DND-41 (cell line): ENCODE measurements at regions not wholly inside any gene's neighbourhood (a gene's known extent, or its start where the extent isn't known, plus 50 kb on each side); places are given as distances from the start of the nearest gene placed in this dataset.

Experiments
- ATAC-seq: fragments of 200-7000 bp; cut with Tn5 transposase; 3 replicates; pipeline ENCODE4 v1.9.1; 2021; ENCODE audit warnings: low read depth; ENCODE audit not compliant: insufficient read depth
- DNase-seq: peaks from one replicate; pipeline ENCODE4 v3.0.0-alpha.2; 2020
- H2AFZ ChIP-seq: 2 replicates; pipeline ENCODE4 v1.6.0; 2012; ENCODE audit warnings: low read depth, low read length
- H3K27ac ChIP-seq: 2 replicates; pipeline ENCODE4 v1.5.1; 2012; ENCODE audit warnings: low read length, inconsistent platforms
- H3K27me3 ChIP-seq: fragments of 200-600 bp; sonication (generic); 2 replicates; pipeline ENCODE4 v1.6.0; 2012; ENCODE audit warnings: low read length, mild to moderate bottlenecking, inconsistent platforms; ENCODE audit not compliant: insufficient read depth, poor library complexity
- H3K36me3 ChIP-seq: 2 replicates; pipeline ENCODE4 v1.5.1; 2012; ENCODE audit warnings: low read length, inconsistent platforms; ENCODE audit not compliant: insufficient read depth
- H3K4me1 ChIP-seq: 2 replicates; pipeline ENCODE4 v1.5.1; 2012; ENCODE audit warnings: mild to moderate bottlenecking, low read length; ENCODE audit not compliant: insufficient read depth
- H3K4me2 ChIP-seq: 2 replicates; pipeline ENCODE4 v1.6.0; 2012; ENCODE audit warnings: mild to moderate bottlenecking, moderate library complexity, low read length, inconsistent platforms; ENCODE audit not compliant: insufficient read depth
- H3K4me3 ChIP-seq, 2 experiments: fragments of 200-600 bp in 1 of 2; shearing (Covaris generic) in 1 of 2; 2 replicates each; pipeline ENCODE4 v1.5.1; 2012 to 2016; ENCODE audit warnings: inconsistent platforms in 2 of 2, low read length in 2 of 2, mild to moderate bottlenecking in 2 of 2, low read depth in 1 of 2, moderate library complexity in 1 of 2
- H3K79me2 ChIP-seq: 2 replicates; pipeline ENCODE4 v1.6.0; 2012; ENCODE audit warnings: low read length, inconsistent platforms; ENCODE audit not compliant: insufficient read depth
- H3K9ac ChIP-seq: 2 replicates; pipeline ENCODE4 v1.6.0; 2012; ENCODE audit warnings: low read depth, mild to moderate bottlenecking, inconsistent platforms, low read length, moderate library complexity
- H3K9me3 ChIP-seq: 2 replicates; pipeline ENCODE4 v1.5.1; 2012; ENCODE audit warnings: low read length, moderate library complexity, mild to moderate bottlenecking, inconsistent platforms; ENCODE audit not compliant: insufficient read depth, severe bottlenecking
- H4K20me1 ChIP-seq: 2 replicates; pipeline ENCODE4 v1.6.0; 2012; ENCODE audit warnings: low read length; ENCODE audit not compliant: insufficient read depth
- CTCF ChIP-seq: IDR thresholded peaks from 2 replicates; pipeline ENCODE4 v1.5.1; 2012; ENCODE audit warnings: borderline replicate concordance, low read length, moderate library complexity, mild to moderate bottlenecking; ENCODE audit not compliant: poor library complexity, severe bottlenecking; ENCODE audit errors: extremely low read depth
- EZH2 ChIP-seq: IDR thresholded peaks from 3 replicates; pipeline ENCODE4 v1.6.1; 2012; ENCODE audit warnings: borderline replicate concordance, low read depth, mild to moderate bottlenecking, moderate library complexity, low read length, inconsistent platforms; ENCODE audit not compliant: severe bottlenecking

- Histone ChIP-seq H3K4me1 (no peaks in the 10 kb centered on the region), H2AFZ (no peak overlapping the region), H3K4me3 (no peak overlapping the region), H3K27ac (no peak overlapping the region), H3K27me3 (no peaks in the 10 kb centered on the region), H3K9me3 (no peaks in the 10 kb centered on the region), H3K4me2 (no peak overlapping the region), H3K79me2 (no peaks in the 10 kb centered on the region), H4K20me1 (no peaks in the 10 kb centered on the region), H3K36me3 (no peaks in the 10 kb centered on the region), H3K9ac (no peak overlapping the region)
- DNase-seq (no peak), ATAC-seq (no peak)
- no peak for TF ChIP-seq CTCF
- TF ChIP-seq EZH2 = no peak
Observed at GRCh38 chr15:26318689-26319088, 454.2 kb downstream of the GABRB3 start.

DNA sequence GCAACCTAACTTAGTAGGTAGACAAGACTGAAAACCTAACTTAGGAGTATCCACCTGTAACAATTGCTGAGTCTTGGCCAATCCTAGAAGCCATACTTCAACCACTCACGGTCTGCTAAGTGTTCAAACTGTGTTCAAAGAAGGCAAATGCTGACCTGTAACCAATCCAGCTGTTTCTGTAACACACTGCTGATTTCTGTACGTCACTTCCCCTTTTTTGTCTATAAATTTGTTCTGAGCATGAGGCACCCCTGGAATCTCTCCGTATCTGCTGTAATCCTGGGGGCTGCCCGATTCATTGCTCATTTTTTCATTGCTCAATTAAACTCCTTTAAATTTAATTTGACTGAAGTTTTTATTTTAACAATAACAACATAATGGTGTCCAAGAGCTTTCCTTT lies 451.4 kb upstream of the ATP10A start:
- no peak for TF ChIP-seq EZH2
- no peak for TF ChIP-seq CTCF
- Histone ChIP-seq H2AFZ (no peak overlapping the region), H3K4me1 (no peaks in the 10 kb centered on the region), H3K9me3 (peaks cover 4% of the 10 kb centered on the region), H3K9ac (no peak overlapping the region), H3K79me2 (no peaks in the 10 kb centered on the region), H3K27me3 (no peaks in the 10 kb centered on the region), H3K4me3 (no peak overlapping the region), H3K4me2 (no peak overlapping the region), H3K27ac (no peak overlapping the region), H3K36me3 (no peaks in the 10 kb centered on the region), H4K20me1 (no peaks in the 10 kb centered on the region)
- DNase-seq = no peak
- ATAC-seq = no peak

GRCh38 chr15:26311710-26312236 lies 448.6 kb upstream of the ATP10A start:
- DNase-seq = no peak
- H3K4me3 ChIP-seq = no peak overlapping the region
- no peak overlapping the region for H3K9ac ChIP-seq
- H3K36me3 ChIP-seq = no peaks in the 10 kb centered on the region
- H3K27me3 ChIP-seq = no peaks in the 10 kb centered on the region
- TF ChIP-seq EZH2 = no peak
- no peaks in the 10 kb centered on the region for H3K4me1 ChIP-seq
- no peaks in the 10 kb centered on the region for H3K79me2 ChIP-seq
- H2AFZ ChIP-seq = no peak overlapping the region
- ATAC-seq = no peak
- H3K27ac ChIP-seq = no peak overlapping the region
- H3K9me3 ChIP-seq = peaks cover 4% of the 10 kb centered on the region
- no peaks in the 10 kb centered on the region for H4K20me1 ChIP-seq
- no peak overlapping the region for H3K4me2 ChIP-seq

DNA sequence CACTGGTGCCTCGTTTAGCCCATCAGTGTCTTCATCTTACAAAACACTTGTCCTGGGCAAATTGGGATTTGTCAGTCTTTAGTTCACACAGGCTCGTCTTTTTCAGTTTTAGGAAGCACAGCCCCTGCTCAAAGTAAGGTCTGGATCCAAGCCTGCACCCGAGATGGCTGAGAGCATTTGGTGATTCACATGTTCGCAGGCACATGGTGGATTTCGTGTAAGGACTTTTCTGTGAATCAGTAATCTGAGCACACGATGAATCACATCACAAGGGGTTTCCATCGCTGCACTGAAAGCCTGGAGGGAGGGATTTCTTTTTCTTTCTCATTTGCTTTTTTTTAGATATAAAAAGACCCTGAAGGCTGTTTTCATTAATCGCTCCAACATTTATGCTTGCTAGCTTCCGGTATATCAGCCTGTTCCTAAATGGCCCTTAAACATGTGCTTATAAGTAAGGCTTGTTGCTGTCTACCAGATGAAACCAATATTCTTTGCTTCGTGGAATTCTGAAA lies 435.6 kb upstream of the ATP10A start:
- no peaks in the 10 kb centered on the region for H3K9me3 ChIP-seq
- ATAC-seq (no peak), DNase-seq (no peak)
- TF ChIP-seq CTCF = no peak
- TF ChIP-seq EZH2 = no peak
- H3K79me2 ChIP-seq = no peaks in the 10 kb centered on the region
- H3K4me3 ChIP-seq = no peak overlapping the region
- H3K4me2 ChIP-seq = no peak overlapping the region
- H3K36me3 ChIP-seq = no peaks in the 10 kb centered on the region
- no peaks in the 10 kb centered on the region for H4K20me1 ChIP-seq
- H3K4me1 ChIP-seq = no peaks in the 10 kb centered on the region
- H3K9ac ChIP-seq = no peak overlapping the region
- no peaks in the 10 kb centered on the region for H3K27me3 ChIP-seq
- H2AFZ ChIP-seq = no peak overlapping the region
- H3K27ac ChIP-seq = no peak overlapping the region
